SK-N-SH treated with all-trans-retinoic acid at 6 μM for 48 hours (cell line): ENCODE measurements at regions not wholly inside any gene's neighbourhood (a gene's known extent, or its start where the extent isn't known, plus 50 kb on each side); places are given as distances from the start of the nearest gene placed in this dataset.

Source experiments
- ARNTL ChIP-seq: fragments of 450-650 bp; formaldehyde crosslinking; IDR thresholded peaks from 2 replicates; pipeline ENCODE4 v1.5.0; 2020; ENCODE audit warnings: low read depth, mild to moderate bottlenecking, moderate library complexity, borderline replicate concordance
- GLIS3 ChIP-seq: fragments of 250-450 bp; sonication (Bioruptor Pico); IDR thresholded peaks from 2 replicates; pipeline ENCODE4 v1.5.0; 2020; ENCODE audit warnings: mild to moderate bottlenecking, moderate library complexity
- OSR1 ChIP-seq: fragments of 250-450 bp; sonication (Bioruptor Pico); IDR thresholded peaks from 2 replicates; pipeline ENCODE4 v1.8.0; 2022; ENCODE audit warnings: moderate library complexity, mild to moderate bottlenecking, inconsistent platforms
- PATZ1 ChIP-seq: fragments of 250-450 bp; sonication (Bioruptor Pico); IDR thresholded peaks from 2 replicates; pipeline ENCODE4 v1.8.0; 2020; ENCODE audit warnings: mild to moderate bottlenecking, moderate library complexity, borderline replicate concordance
- RARB ChIP-seq: fragments of 250-450 bp; sonication (Bioruptor Pico); IDR thresholded peaks from 2 replicates; pipeline ENCODE4 v1.8.0; 2021; ENCODE audit warnings: mild to moderate bottlenecking, moderate library complexity
- TOX ChIP-seq: fragments of 250-450 bp; sonication (Bioruptor Pico); IDR thresholded peaks from 2 replicates; pipeline ENCODE4 v1.8.0; 2021; ENCODE audit warnings: mild to moderate bottlenecking, moderate library complexity, borderline replicate concordance
- TSHZ2 ChIP-seq: fragments of 250-450 bp; sonication (Bioruptor Pico); IDR thresholded peaks from 2 replicates; pipeline ENCODE4 v1.5.0; 2020; ENCODE audit warnings: mild to moderate bottlenecking, moderate library complexity
- ZFP3 ChIP-seq: fragments of 250-450 bp; sonication (Bioruptor Pico); IDR thresholded peaks from 2 replicates; pipeline ENCODE4 v1.5.0; 2020; ENCODE audit warnings: mild to moderate bottlenecking, moderate library complexity
- ZFP30 ChIP-seq: fragments of 450-650 bp; formaldehyde crosslinking; IDR thresholded peaks from 2 replicates; pipeline ENCODE4 v1.5.0; 2022; ENCODE audit warnings: mild to moderate bottlenecking, moderate library complexity
- ZNF8 ChIP-seq: fragments of 450-650 bp; formaldehyde crosslinking; IDR thresholded peaks from 2 replicates; pipeline ENCODE4 v1.5.0; 2020; ENCODE audit warnings: mild to moderate bottlenecking, moderate library complexity

- TF ChIP-seq ZNF8 (CRISPR knock-in tag) = no peak
- TF ChIP-seq ZFP3 (CRISPR knock-in tag) = no peak
- TF ChIP-seq PATZ1 (CRISPR knock-in tag) = no peak
- no peak for TF ChIP-seq GLIS3 (CRISPR knock-in tag)
- no peak for TF ChIP-seq OSR1 (CRISPR knock-in tag)
- TF ChIP-seq TSHZ2 (CRISPR knock-in tag) = no peak
- no peak for TF ChIP-seq ZFP30
- TF ChIP-seq ARNTL (CRISPR knock-in tag) = no peak
- TF ChIP-seq RARB (CRISPR knock-in tag) = no peak
- no peak for TF ChIP-seq TOX
Observed at GRCh38 chr1:55611123-55611522, 396.0 kb upstream of the USP24 start.
